SK-N-SH treated with all-trans-retinoic acid at 6 μM for 48 hours (cell line): ENCODE measurements at regions not wholly inside any gene's neighbourhood (a gene's known extent, or its start where the extent isn't known, plus 50 kb on each side); places are given as distances from the start of the nearest gene placed in this dataset.

Source experiments
- ARNTL ChIP-seq: fragments of 450-650 bp; formaldehyde crosslinking; IDR thresholded peaks from 2 replicates; pipeline ENCODE4 v1.5.0; 2020; ENCODE audit warnings: low read depth, mild to moderate bottlenecking, moderate library complexity, borderline replicate concordance
- BACH2 ChIP-seq: fragments of 250-450 bp; sonication (Bioruptor Pico); IDR thresholded peaks from 2 replicates; pipeline ENCODE4 v1.9.0; 2021; ENCODE audit warnings: mild to moderate bottlenecking, borderline replicate concordance
- CSDC2 ChIP-seq: fragments of 250-450 bp; sonication (Bioruptor Pico); IDR thresholded peaks from 2 replicates; pipeline ENCODE4 v1.5.0; 2020; ENCODE audit warnings: mild to moderate bottlenecking, moderate library complexity
- ESRRG ChIP-seq: fragments of 250-450 bp; sonication (Bioruptor Pico); IDR thresholded peaks from 2 replicates; pipeline ENCODE4 v1.6.1; 2021; ENCODE audit warnings: mild to moderate bottlenecking
- ISL1 ChIP-seq: fragments of 250-450 bp; sonication (Bioruptor Pico); IDR thresholded peaks from 2 replicates; pipeline ENCODE4 v2.1.2; 2022; ENCODE audit warnings: mild to moderate bottlenecking, moderate library complexity
- OSR1 ChIP-seq: fragments of 250-450 bp; sonication (Bioruptor Pico); IDR thresholded peaks from 2 replicates; pipeline ENCODE4 v1.8.0; 2022; ENCODE audit warnings: moderate library complexity, mild to moderate bottlenecking, inconsistent platforms
- RARB ChIP-seq: fragments of 250-450 bp; sonication (Bioruptor Pico); IDR thresholded peaks from 2 replicates; pipeline ENCODE4 v1.8.0; 2021; ENCODE audit warnings: mild to moderate bottlenecking, moderate library complexity
- SNAI2 ChIP-seq: fragments of 250-450 bp; sonication (Bioruptor Pico); IDR thresholded peaks from 2 replicates; pipeline ENCODE4 v1.5.0; 2020; ENCODE audit warnings: mild to moderate bottlenecking, moderate library complexity
- ZNF8 ChIP-seq: fragments of 450-650 bp; formaldehyde crosslinking; IDR thresholded peaks from 2 replicates; pipeline ENCODE4 v1.5.0; 2020; ENCODE audit warnings: mild to moderate bottlenecking, moderate library complexity
- TF ChIP-seq, protein P1 (sequence below): fragments of 250-450 bp; sonication (Bioruptor Pico); IDR thresholded peaks from 2 replicates; pipeline ENCODE4 v1.5.1; 2020; ENCODE audit warnings: low read depth, mild to moderate bottlenecking, moderate library complexity
- TF ChIP-seq, protein P2 (sequence below): fragments of 250-450 bp; sonication (Bioruptor Pico); IDR thresholded peaks from 2 replicates; pipeline ENCODE4 v1.8.0; 2020; ENCODE audit warnings: mild to moderate bottlenecking, moderate library complexity, borderline replicate concordance

GRCh38 chr4:155559915-155560314, 106.7 kb upstream of the GUCY1A1 start:
- TF ChIP-seq ZNF8 (CRISPR knock-in tag), result no peak
- TF ChIP-seq SNAI2 (CRISPR knock-in tag), result no peak
- TF ChIP-seq, protein P1, sequence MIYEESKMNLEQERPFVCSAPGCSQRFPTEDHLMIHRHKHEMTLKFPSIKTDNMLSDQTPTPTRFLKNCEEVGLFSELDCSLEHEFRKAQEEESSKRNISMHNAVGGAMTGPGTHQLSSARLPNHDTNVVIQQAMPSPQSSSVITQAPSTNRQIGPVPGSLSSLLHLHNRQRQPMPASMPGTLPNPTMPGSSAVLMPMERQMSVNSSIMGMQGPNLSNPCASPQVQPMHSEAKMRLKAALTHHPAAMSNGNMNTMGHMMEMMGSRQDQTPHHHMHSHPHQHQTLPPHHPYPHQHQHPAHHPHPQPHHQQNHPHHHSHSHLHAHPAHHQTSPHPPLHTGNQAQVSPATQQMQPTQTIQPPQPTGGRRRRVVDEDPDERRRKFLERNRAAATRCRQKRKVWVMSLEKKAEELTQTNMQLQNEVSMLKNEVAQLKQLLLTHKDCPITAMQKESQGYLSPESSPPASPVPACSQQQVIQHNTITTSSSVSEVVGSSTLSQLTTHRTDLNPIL (CRISPR knock-in tag), result no peak
- TF ChIP-seq ISL1 (CRISPR knock-in tag), result no peak
- TF ChIP-seq ARNTL (CRISPR knock-in tag), result no peak
- no peak for TF ChIP-seq OSR1 (CRISPR knock-in tag)
- no peak for TF ChIP-seq ESRRG (CRISPR knock-in tag)
- no peak for TF ChIP-seq BACH2
- TF ChIP-seq RARB, result no peak
- TF ChIP-seq CSDC2 (CRISPR knock-in tag), result no peak
- TF ChIP-seq, protein P2, sequence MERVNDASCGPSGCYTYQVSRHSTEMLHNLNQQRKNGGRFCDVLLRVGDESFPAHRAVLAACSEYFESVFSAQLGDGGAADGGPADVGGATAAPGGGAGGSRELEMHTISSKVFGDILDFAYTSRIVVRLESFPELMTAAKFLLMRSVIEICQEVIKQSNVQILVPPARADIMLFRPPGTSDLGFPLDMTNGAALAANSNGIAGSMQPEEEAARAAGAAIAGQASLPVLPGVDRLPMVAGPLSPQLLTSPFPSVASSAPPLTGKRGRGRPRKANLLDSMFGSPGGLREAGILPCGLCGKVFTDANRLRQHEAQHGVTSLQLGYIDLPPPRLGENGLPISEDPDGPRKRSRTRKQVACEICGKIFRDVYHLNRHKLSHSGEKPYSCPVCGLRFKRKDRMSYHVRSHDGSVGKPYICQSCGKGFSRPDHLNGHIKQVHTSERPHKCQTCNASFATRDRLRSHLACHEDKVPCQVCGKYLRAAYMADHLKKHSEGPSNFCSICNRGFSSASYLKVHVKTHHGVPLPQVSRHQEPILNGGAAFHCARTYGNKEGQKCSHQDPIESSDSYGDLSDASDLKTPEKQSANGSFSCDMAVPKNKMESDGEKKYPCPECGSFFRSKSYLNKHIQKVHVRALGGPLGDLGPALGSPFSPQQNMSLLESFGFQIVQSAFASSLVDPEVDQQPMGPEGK, result no peak
